GM12891 (cell line): ENCODE measurements at regions not wholly inside any gene's neighbourhood (a gene's known extent, or its start where the extent isn't known, plus 50 kb on each side); places are given as distances from the start of the nearest gene placed in this dataset.

Experiments used
- DNase-seq: peaks from one replicate; pipeline ENCODE4 v3.0.0; 2011; ENCODE audit warnings: low spot score; ENCODE audit not compliant: insufficient read length
- FAIRE-seq: peaks from 2 replicates; lab custom pipeline; 2011; peaks lifted over from hg19 to GRCh38; lab: Jason Lieb, UNC
- PAX5 ChIP-seq: IDR thresholded peaks from 2 replicates; pipeline ENCODE4 v1.6.1; 2011; ENCODE audit warnings: low read length, moderate library complexity, mild to moderate bottlenecking; ENCODE audit not compliant: insufficient read depth, severe bottlenecking
- POLR2A ChIP-seq: IDR thresholded peaks from 2 replicates; pipeline ENCODE4 v1.6.1; 2011; ENCODE audit warnings: low read depth, low read length, control low read depth
- POLR2AphosphoS5 ChIP-seq: IDR thresholded peaks from 2 replicates; pipeline ENCODE4 v1.6.1; 2011; ENCODE audit warnings: low read depth, low read length, control low read depth
- POU2F2 ChIP-seq: IDR thresholded peaks from 2 replicates; pipeline ENCODE4 v1.6.1; 2011; ENCODE audit warnings: low read depth, mild to moderate bottlenecking, control low read depth, low read length, moderate library complexity
- SPI1 ChIP-seq: IDR thresholded peaks from 2 replicates; pipeline ENCODE4 v1.6.1; 2011; ENCODE audit warnings: low read depth, low read length, control low read depth
- TAF1 ChIP-seq: IDR thresholded peaks from 2 replicates; pipeline ENCODE4 v1.6.1; 2011; ENCODE audit warnings: low read depth, low read length, control low read depth

GRCh38 chr14:28676479-28676878 lies 90.1 kb upstream of the FOXG1 start:
- DNase-seq (no peak), FAIRE-seq (no peak)
- no peak for TF ChIP-seq POU2F2
- no peak for TF ChIP-seq POLR2A
- TF ChIP-seq SPI1: no peak
- no peak for TF ChIP-seq POLR2AphosphoS5
- no peak for TF ChIP-seq TAF1
- no peak for TF ChIP-seq PAX5

- DNase-seq: no peak
- no peak for TF ChIP-seq TAF1
- no peak for FAIRE-seq
Observed at GRCh38 chr14:28677381-28677780, 89.2 kb upstream of the FOXG1 start.

GRCh38 chr14:28678887-28679286 lies 87.7 kb upstream of the FOXG1 start:
- TF ChIP-seq POLR2AphosphoS5 (no peak), SPI1 (no peak), TAF1 (no peak), POU2F2 (no peak), POLR2A (no peak), PAX5 (no peak)
- FAIRE-seq (no peak), DNase-seq (no peak)

GRCh38 chr14:28681681-28682080 lies 84.9 kb upstream of the FOXG1 start:
- FAIRE-seq (no peak), DNase-seq (no peak)
- no peak for TF ChIP-seq PAX5
- no peak for TF ChIP-seq POLR2AphosphoS5
- TF ChIP-seq TAF1: no peak

- DNase-seq (no peak), FAIRE-seq (no peak)
- TF ChIP-seq POLR2AphosphoS5: no peak
Observed at GRCh38 chr14:28690029-28690692, 76.4 kb upstream of the FOXG1 start.

- TF ChIP-seq TAF1: no peak
- TF ChIP-seq POU2F2: no peak
- TF ChIP-seq PAX5: no peak
- TF ChIP-seq POLR2AphosphoS5: no peak
- TF ChIP-seq POLR2A: no peak
- no peak for TF ChIP-seq SPI1
- FAIRE-seq (no peak), DNase-seq (no peak)
Observed at GRCh38 chr14:28695109-28695508, 71.5 kb upstream of the FOXG1 start.

GRCh38 chr14:28701733-28702132 lies 64.9 kb upstream of the FOXG1 start:
- TF ChIP-seq SPI1: no peak
- TF ChIP-seq PAX5: no peak
- TF ChIP-seq TAF1: no peak
- no peak for TF ChIP-seq POLR2AphosphoS5
- no peak for TF ChIP-seq POU2F2
- TF ChIP-seq POLR2A: no peak
- DNase-seq (no peak), FAIRE-seq (no peak)

- TF ChIP-seq PAX5 (no peak), POLR2A (no peak), TAF1 (no peak), SPI1 (no peak), POLR2AphosphoS5 (no peak), POU2F2 (no peak)
- DNase-seq (no peak), FAIRE-seq (no peak)
Observed at GRCh38 chr14:28703482-28703881, 63.1 kb upstream of the FOXG1 start.

- FAIRE-seq: no peak
- TF ChIP-seq SPI1 (no peak), POLR2AphosphoS5 (no peak), POU2F2 (no peak), POLR2A (no peak), PAX5 (no peak), TAF1 (no peak)
- no peak for DNase-seq
Observed at GRCh38 chr14:28704153-28704552, 62.4 kb upstream of the FOXG1 start.

- DNase-seq: no peak
- TF ChIP-seq POLR2A (no peak), TAF1 (no peak), POU2F2 (no peak), SPI1 (no peak), PAX5 (no peak), POLR2AphosphoS5 (no peak)
- FAIRE-seq: no peak
Observed at GRCh38 chr14:28707814-28708213, 58.8 kb upstream of the FOXG1 start.
